WERI-Rb-1 (cell line): ENCODE measurements at regions not wholly inside any gene's neighbourhood (a gene's known extent, or its start where the extent isn't known, plus 50 kb on each side); places are given as distances from the start of the nearest gene placed in this dataset.

ENCODE experiments used
- DNase-seq: peaks from one replicate; pipeline ENCODE4 v3.0.0-alpha.2; 2020
- H3K27ac ChIP-seq: fragments of 250-450 bp; sonication (Bioruptor Pico); 2 replicates; pipeline ENCODE4 v1.5.1; 2020; ENCODE audit warnings: mild to moderate bottlenecking, moderate library complexity
- H3K27me3 ChIP-seq: fragments of 250-450 bp; sonication (Bioruptor Pico); 2 replicates; pipeline ENCODE4 v1.5.1; 2021; ENCODE audit warnings: mild to moderate bottlenecking, low read depth, moderate library complexity; ENCODE audit not compliant: insufficient read depth, severe bottlenecking
- H3K36me3 ChIP-seq: fragments of 250-450 bp; sonication (Bioruptor Pico); 2 replicates; pipeline ENCODE4 v1.5.1; 2020; ENCODE audit warnings: mild to moderate bottlenecking, moderate library complexity
- H3K4me3 ChIP-seq: 2 replicates; pipeline ENCODE4 v1.5.1; 2011; ENCODE audit warnings: low read depth, mild to moderate bottlenecking, control low read depth, low read length
- H3K9me3 ChIP-seq: fragments of 250-450 bp; sonication (Bioruptor Pico); 2 replicates; pipeline ENCODE4 v1.5.1; 2021; ENCODE audit warnings: mild to moderate bottlenecking, moderate library complexity; ENCODE audit not compliant: severe bottlenecking
- TF ChIP-seq, protein P1 (sequence below): IDR thresholded peaks from 2 replicates; pipeline ENCODE4 v1.5.1; 2011; ENCODE audit warnings: low read depth, mild to moderate bottlenecking, control low read depth, inconsistent platforms, low read length

- TF ChIP-seq, protein P1, sequence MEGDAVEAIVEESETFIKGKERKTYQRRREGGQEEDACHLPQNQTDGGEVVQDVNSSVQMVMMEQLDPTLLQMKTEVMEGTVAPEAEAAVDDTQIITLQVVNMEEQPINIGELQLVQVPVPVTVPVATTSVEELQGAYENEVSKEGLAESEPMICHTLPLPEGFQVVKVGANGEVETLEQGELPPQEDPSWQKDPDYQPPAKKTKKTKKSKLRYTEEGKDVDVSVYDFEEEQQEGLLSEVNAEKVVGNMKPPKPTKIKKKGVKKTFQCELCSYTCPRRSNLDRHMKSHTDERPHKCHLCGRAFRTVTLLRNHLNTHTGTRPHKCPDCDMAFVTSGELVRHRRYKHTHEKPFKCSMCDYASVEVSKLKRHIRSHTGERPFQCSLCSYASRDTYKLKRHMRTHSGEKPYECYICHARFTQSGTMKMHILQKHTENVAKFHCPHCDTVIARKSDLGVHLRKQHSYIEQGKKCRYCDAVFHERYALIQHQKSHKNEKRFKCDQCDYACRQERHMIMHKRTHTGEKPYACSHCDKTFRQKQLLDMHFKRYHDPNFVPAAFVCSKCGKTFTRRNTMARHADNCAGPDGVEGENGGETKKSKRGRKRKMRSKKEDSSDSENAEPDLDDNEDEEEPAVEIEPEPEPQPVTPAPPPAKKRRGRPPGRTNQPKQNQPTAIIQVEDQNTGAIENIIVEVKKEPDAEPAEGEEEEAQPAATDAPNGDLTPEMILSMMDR, result no peak
- Histone ChIP-seq H3K4me3 (no peak overlapping the region), H3K36me3 (no peaks in the 10 kb centered on the region), H3K9me3 (no peaks in the 10 kb centered on the region), H3K27ac (no peak overlapping the region), H3K27me3 (peaks cover 8% of the 10 kb centered on the region)
- no peak for DNase-seq
Observed at GRCh38 chr9:26356491-26356890, 536.1 kb downstream of the CAAP1 start.

DNA sequence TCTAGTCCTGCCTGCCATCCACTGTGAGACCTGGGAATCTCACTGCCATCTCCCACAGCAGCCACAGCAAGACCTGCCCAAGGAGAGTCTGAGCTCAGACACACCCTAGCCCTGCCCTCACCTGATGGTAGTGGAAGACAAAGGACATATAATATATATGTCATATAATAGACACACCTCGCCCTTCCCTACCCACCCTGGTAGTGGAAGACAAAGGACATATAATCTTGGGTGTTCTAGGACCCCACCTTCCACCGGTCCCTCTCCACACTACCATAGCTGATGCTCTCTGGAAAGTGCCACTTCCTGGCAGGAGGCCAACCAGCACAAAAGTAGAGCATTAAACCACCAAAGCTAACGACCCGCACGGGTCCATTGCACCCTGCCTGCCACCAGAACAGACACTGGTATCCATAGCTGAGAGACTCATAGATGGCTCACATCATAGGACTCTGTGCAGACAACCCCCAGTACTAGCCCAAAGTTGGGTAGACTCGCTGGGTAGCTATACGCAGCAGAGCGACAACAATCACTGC lies 545.6 kb downstream of the CAAP1 start:
- Histone ChIP-seq H3K36me3 (no peaks in the 10 kb centered on the region), H3K4me3 (no peak overlapping the region), H3K27ac (no peak overlapping the region), H3K27me3 (peaks cover 10% of the 10 kb centered on the region), H3K9me3 (no peaks in the 10 kb centered on the region)
- TF ChIP-seq, protein P1, result no peak
- no peak for DNase-seq

DNA sequence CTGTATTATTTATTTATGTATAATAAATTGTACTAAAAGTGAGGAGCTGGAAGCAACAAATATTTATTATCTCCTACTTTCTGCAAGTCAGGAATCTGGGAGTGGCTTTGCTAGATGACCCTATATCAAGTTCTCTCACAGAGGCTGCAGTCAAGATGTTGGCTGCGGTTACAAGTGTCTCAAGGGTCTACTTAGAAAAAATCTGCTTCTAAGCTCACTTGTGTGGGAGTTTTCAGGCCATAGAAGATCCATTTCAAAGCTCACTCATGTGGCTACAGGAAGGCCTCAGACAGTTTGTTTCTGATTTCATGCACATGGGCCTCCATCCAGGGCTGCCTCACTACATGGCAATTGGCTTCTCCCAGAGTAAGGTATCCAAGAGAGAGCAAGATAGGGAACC lies 551.1 kb downstream of the CAAP1 start:
- no peak overlapping the region for H3K27ac ChIP-seq
- H3K9me3 ChIP-seq, result no peaks in the 10 kb centered on the region
- TF ChIP-seq, protein P1, result no peak
- no peak for DNase-seq
- no peak overlapping the region for H3K4me3 ChIP-seq
- peaks cover 18% of the 10 kb centered on the region for H3K27me3 ChIP-seq
- H3K36me3 ChIP-seq, result no peaks in the 10 kb centered on the region

DNA sequence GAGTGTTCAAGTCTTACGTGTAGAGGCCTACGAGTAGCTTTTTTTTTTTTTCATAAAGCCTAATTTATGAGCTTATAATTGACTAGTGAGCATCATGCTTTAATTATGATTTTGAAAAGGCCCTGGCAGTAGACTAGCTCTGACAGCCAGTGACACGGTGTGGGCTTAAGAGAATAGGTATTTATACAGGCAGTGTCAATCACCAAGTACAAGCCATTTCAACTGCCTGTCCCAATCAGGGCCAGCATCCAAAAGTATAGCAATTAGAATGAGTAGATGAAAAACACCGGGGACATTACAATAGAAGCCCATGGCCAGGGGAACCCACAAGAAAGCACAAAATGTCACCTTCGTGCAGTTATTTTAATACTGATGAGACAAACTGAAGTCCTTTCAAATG lies 552.8 kb downstream of the CAAP1 start:
- DNase-seq, result no peak
- peaks cover 27% of the 10 kb centered on the region for H3K27me3 ChIP-seq
- H3K27ac ChIP-seq, result no peak overlapping the region
- H3K36me3 ChIP-seq, result no peaks in the 10 kb centered on the region
- no peak overlapping the region for H3K4me3 ChIP-seq
- H3K9me3 ChIP-seq, result no peaks in the 10 kb centered on the region
- TF ChIP-seq, protein P1, result no peak

DNA sequence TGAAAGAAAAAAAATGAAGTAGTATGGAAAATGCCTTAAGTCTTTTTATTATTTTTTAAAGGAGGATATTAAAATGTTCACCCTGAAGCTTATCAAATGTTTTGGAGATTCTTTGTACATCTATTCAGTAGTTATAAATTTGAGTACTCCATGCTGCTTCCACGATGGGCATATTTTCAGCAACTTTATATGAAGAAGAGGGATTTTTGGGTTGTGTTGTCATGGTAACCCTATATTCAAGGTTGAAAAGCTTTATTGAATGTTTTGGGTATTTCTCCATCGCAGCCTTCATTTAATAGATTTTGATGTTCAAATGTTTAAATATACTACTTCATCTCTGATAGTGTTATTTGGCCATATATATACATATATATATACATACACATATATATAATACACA lies 557.5 kb downstream of the CAAP1 start:
- no peak overlapping the region for H3K4me3 ChIP-seq
- no peak overlapping the region for H3K27ac ChIP-seq
- TF ChIP-seq, protein P1, result no peak
- no peaks in the 10 kb centered on the region for H3K36me3 ChIP-seq
- no peak for DNase-seq
- H3K27me3 ChIP-seq, result peaks cover 43% of the 10 kb centered on the region
- no peaks in the 10 kb centered on the region for H3K9me3 ChIP-seq

GRCh38 chr9:26334706-26335105 lies 557.9 kb downstream of the CAAP1 start:
- no peak for DNase-seq

More at GRCh38 chr9:26334706-26335105, 557.9 kb downstream of the CAAP1 start:
- TF ChIP-seq, protein P1, result no peak
- no peak overlapping the region for H3K27ac ChIP-seq
- H3K36me3 ChIP-seq, result no peaks in the 10 kb centered on the region
- no peak overlapping the region for H3K4me3 ChIP-seq
- peaks cover 47% of the 10 kb centered on the region for H3K27me3 ChIP-seq
- H3K9me3 ChIP-seq, result no peaks in the 10 kb centered on the region
